IPS-NIHi7 (cell line): ENCODE measurements at regions not wholly inside any gene's neighbourhood (a gene's known extent, or its start where the extent isn't known, plus 50 kb on each side); places are given as distances from the start of the nearest gene placed in this dataset.

Experiments used
- DNase-seq: peaks from one replicate; pipeline ENCODE4 v3.0.0; 2012; ENCODE audit warnings: mixed read lengths; ENCODE audit errors: extremely low spot score

DNA sequence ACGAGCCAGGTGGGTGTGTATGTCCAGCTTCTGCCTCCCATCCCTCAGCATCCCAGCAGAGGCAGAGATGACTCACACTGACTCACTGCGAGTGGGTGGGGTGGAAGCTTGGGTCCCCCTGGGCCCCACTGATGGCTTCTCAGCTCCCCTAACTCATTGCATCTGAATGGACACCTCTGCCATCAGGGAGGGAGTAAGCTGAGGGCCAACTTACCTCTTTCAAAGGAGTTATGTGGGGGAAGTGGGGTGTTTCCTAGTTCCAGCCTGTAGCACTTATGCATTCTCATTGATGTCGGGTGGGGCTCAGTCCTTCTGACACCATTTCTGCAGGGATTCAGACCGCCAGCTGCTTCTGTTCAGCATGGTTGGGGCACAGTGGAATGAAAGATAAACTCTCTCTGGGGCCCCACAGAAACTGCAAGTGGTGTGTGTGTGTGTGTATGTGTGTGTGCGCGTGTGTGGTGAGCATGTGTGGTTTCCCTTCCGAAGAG is 1425.8 kb downstream of the TBC1D22A start:
- DNase-seq, result peak; percentile 43

DNA sequence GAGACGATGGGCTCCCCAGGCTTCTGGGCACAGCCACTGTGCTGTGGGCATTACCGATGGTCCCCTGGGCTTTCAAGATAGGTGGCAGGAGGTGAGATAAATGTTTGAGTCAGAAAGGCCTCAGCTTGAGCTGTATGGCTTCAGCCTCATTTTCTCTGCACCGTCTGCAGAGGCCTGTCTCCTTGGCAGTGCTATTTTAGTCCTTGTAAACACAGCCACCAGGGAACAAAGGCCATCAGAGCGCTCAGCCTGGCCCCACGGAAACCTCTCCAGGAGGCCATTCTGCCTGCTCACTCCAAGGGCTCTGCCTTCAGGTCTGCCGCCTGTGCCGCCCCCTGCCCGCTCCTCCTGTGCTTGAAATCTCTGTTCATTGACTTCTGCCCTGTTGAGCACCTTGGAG is 1424.9 kb downstream of the TBC1D22A start:
- DNase-seq, result peak; percentile 28

DNA sequence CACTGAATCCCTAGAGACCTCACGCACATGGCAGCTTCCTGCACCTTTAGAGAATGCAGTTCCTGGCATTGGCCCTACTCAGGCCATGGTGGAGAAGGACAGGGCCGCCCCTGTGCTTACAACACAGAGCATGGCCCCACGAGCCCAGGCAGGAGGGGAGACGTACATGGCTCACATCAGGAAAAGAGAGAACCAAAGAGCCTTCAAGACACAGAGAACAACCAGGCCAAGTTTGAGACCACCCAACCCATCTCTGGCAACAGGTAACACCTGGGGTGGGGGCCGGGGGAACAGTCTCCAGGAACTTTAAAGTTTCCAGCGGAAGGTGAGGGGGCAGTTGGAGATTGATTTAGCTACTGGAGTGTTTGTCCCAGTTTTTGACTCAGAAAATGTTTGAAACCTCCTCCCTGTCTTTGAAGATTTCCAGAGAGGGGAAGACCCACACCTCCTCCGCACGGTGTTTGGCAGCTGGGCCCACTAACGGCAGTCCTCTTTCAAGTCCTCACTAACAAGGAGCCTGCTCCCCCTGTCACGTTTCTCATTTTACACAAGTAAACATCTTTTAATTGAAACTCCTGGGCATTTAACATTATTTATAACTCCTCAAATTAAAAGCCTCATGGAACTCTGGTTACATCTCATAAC is 1423.8 kb downstream of the TBC1D22A start:
- no peak for DNase-seq

DNA sequence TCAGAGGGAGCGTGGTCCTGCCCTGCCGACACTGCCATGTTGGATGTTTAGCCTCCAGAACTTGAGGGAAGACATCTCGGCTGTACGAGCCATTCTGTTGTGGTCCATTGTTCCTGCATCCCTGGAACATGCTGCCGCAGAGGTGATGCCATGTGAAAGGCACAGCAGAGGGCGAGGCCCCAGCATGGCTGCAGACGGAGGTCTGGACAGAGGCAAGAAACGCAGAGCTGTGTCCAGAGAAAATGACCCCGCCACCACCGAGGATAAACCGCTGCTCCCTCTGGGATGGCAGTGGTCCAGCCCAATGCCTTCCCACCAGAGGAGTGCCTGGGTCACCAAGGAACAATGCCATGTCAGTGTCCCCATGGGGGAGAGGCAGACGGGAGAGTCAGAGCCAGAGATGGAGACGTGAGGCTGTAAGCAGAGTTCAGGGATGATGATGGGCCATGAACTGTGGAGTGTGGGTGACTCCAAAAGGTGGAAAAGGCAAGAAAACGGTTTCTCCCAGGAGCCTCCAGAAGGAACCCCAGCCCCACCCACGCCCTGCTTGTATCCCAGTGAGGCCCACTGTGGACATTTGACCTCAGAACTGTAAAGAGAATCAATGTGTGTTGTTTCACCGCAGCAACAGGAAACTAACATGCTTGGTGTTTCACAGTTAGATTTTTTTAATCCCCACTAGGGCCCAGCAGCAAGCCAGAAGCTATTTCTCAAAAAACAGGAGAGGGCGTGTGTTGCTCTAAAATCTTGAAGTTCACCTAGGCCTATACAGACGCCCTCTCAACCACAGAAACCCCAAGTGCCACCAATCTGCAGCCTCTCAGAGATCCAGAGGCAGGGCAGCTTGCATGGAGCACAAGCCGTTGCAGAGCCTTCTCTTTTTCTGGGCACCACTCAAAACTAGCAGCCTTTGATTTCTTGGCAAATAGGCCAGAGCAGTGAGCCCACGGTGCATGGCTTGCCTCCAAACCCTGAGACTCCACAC is 1422.9 kb downstream of the TBC1D22A start:
- DNase-seq, result no peak

DNA sequence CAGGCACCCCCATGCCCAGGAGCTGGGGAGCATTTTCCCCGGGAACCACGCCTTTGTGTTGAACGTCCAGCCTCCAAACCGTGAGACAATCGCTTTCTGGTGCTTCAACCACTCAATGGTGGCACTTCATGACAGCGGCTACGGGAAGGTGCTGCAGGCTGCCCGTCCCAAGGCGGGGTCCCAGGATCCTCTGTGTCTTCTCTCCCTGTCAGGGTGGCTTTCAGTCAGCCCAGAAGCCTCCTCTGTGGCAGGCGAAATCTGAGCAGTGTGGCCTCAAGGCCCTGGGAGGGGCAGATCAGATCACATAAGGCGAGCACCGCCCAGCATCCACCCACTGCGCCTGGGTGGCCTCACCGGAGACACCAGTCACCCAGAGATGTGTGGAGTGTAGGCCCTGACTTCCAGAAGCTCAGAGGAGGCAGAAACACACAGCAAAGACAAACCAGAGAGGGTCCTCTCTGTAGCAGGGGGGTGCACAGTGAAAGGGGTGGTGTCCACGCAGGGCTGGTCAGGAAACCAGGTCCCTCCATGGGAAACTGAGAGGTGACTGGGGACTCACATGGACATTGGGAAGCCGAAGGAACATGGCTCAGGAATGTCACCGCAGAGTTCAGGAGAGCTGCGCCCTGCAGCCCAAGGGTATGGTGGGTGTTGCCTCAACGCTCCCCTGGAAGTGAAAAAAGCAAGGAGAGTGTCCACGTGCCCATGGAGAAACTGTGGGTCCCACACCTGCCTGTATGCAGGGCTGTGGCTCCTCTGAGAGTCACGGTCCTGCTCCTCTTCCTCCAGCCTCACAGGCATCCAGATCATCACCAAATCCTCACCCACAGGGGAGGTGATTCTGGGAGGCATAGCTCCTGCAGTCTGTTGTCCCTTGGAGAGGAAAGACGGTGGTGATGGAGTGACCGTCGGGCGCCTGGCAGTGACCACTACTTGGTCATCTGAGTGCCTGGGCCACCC is 1420.7 kb downstream of the TBC1D22A start:
- DNase-seq, result no peak

DNA sequence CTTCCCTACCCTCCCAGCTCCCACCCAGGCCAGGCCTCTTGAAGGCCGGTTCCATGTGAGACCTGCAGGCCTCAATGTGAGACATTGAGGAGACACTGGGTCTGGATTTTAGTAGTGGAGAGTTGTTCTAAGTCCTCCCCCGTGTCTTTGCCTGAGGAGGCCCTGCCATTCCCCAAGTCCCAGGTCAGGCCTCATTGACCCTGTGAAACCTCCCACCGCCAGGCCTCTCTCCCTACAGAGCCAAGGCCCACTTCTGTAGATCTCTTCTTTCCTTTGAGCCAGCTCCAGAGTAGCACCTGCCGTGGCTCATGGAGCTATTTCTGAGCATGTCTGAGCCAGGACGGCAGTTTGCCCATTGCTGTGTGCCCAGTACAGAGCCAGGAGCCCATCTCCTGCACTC is 1419.6 kb downstream of the TBC1D22A start:
- no peak for DNase-seq

DNA sequence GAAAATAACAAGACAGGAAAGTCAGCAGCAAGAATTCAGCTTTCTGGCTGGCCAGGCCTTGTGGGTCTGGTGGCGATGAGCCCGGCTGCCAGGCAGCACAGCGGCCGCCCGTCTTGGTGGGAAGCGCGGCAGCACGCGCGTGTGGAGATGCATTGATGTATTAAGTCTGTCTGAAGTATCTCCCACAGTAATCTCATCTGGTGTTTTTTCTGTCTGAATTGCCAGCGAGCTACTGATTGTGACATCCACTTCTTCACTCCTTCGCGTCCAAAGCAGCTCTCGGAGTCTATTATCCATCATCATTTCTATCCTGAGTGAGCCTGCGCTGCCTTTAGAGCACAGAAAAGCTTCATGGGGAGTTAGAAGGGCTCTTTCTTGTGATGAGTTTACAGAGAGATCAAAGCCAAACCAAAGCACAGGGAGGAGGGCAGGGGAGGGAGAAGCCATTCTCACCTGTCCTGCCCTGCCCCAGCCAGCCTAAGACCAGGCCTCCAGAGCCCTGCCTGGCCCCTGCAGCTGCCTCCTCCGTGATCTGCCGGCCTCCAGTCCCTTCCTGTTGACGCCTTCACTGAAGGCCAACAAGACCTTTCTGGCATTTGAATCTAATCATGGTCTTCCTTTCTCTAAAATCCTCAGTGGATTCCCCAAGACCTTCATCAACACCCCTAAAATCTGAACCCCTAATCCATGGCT is 1419.0 kb downstream of the TBC1D22A start:
- DNase-seq, result no peak

DNA sequence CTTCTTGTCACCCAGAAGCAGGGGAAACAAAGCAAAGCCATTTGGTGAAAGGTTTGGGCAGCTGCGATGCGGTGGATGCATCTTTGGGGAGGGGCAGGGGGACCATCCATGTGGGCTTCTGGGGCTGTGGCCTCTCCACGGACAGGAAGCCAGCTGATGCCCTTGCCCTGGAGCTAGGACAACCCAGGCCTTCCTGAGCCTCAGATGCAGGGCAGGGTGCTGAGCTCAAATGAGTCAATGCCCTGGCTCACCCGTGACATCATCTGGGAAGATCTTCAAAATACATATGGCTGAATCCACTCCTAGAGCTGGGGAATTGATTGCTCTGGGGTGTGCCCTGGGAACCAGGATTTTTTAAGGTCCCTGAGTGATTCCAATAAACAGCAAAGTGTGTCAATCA is 1418.2 kb downstream of the TBC1D22A start:
- no peak for DNase-seq

DNA sequence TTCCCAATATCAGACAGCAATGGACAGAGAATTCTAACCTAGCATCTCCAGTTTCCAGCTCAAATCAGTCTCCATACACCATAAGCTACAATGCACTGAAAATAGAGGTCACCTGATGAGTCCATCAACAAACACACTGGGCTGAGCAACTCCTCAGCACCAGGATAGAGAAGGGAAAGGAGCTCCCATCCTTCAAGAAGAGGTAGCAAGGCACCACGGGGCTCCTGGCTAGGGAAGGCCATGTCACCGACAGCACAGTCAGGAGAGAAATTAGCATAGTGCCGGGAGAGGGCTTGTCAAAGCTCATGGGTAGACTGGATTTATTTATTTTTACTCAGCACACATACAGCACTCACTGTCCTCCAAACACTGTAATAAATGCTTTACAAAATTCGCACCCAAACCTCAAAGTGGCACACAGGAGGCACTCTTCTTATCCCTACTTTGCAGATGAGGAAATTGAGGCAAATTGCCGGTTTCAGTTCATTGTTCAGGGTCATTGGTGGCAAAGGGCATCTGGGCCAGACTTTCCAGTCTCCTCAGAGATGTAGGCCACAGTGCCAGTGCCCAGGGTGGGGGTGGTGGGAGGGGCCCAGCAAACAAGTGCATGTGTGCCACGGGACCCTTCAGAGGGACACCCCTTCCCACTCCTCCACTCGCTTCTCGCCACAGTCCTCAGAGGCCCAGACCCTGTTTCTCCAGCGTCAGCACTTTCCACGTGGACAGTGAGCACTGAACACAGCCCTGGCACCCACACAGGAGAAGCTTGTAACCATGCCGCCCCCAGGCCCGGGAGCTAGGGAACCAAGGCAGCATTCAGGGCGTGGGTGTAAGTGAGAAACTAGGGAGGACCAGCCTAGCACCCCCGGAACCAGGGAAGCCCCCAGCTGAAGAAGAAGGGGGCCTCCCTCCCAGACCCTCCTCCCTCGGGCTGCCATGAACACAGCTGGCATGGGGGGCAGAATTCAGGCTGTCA is 1417.4 kb downstream of the TBC1D22A start:
- DNase-seq, result no peak

DNA sequence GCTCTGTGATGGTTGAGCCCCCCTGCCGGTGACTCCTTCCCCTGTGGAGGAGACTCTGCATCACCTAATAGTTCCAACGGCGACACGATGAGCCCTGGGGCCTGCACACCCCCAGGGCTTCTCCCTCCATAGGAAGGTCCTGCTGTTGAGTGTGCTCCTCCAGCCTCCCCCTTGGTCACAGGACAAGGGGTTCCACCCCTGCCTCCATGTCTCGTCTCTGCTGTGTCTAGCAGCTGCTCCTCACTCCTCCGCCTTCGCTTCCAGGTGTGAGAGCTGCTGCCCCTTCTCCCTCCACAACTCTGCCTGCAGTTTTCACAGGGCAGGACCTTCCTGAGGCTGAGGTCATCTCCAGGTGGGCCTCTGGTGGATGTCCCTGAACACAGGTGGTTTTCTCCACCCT is 1416.1 kb downstream of the TBC1D22A start:
- no peak for DNase-seq

DNA sequence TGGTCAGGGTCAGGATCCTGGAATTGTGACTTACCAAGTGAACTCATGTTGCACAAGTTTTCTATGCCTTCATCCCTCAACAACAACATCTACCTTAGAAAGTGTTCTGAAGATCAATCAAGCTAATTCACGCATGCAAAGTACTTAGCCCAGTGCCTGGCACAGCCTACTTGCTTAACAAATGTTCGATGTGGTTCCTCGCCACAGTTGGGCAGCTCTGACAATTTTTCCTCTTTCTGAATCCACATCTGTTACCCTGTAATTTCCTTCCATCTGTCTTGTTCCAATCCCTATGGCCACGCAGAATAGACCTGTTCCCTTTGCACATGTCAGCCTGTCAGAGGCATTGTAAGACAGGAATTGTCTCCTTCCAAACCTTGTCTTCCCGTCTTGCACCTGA is 1415.2 kb downstream of the TBC1D22A start:
- DNase-seq, result no peak

DNA sequence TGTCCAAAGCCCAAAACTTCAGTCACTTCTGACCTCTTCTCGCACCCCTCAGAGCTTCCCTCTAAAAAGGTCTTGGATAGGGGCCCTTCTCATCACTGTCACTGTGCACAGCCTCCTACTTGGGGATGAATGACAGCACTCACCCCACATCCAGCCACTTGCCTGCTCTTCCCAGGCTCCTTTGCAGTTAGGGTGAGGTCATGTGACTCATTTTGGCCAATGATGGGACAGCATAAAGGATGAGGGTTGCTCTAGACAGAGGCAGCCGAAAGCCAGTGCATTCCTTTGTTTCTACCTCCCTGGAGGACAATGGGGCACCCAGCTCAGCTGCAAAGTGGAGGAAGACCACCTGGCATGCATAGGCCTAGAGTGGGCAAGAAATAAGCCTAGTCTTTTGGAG is 1413.3 kb downstream of the TBC1D22A start:
- DNase-seq, result no peak

DNA sequence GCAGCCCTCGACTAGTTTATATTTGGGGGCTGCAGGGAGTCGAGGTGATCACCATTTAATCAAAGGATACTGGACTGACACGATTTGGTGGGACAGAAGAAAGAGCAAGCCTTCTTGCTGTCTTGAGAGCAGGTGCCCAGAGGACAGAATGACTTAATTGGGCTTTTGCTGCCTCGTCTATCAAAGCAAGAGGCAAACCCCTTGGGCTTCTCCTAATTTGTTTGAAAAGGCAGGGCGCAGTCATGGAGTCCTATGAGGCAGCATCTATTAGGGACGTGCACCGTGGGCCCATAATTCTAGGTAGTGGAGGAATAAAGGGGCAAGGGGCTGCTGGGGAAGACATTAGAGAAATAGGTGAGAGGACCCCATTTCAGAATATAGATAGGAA is 1411.3 kb downstream of the TBC1D22A start:
- no peak for DNase-seq

DNA sequence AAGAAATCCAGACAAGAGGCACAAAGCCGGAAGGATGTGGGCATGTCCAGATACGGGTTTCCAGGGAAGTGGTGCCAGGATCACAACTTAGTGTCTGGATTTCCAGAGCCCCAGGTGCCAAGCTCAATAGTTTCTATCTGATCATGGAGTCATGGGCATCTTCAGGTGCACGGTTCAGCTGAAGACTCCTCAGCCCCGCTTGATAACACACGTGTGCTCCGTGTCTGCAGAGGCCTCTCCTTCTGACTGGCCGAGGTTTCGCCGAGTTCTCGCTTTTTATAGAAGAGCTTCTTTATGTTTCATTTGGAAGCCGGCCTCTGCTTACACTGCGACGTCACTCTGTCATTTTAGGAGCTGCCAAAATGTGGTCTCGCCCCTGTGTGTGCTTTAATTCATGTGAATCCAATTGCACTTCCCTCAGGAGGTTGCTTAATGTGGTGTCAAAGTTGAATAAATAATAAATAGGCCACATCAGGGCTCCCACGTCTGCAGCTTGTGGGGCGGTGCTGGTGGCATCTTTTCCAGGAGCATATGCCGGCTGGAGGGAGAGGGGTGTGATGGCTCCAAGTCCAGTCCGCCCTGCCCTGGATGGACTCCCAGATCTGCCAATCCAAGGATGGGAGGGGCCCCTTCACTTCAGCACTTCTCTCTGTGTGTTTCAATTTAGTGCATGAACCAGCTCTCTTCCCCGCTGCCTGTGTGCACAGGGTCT is 1410.8 kb downstream of the TBC1D22A start:
- DNase-seq, result no peak

DNA sequence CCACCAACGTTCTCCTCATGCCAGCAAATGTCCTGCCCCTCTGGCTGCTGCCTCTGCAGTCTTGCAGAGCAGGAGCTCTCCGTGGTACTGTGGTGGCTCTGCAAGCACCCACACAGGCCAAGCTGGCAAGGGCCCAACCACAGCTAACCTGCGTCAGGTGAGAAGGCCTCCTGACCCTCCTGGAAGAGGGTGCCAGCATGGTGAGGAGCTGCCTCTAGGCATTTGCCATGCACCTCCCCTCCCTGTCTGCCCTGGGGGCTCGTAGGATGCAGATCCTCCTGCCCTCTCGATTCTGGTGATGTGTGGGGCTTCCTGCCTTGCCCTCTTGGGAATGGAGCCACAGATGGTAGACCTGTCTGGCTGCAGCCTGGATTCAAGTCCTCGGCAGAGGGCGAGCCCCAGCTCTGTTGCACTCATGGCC is 1408.8 kb downstream of the TBC1D22A start:
- no peak for DNase-seq

DNA sequence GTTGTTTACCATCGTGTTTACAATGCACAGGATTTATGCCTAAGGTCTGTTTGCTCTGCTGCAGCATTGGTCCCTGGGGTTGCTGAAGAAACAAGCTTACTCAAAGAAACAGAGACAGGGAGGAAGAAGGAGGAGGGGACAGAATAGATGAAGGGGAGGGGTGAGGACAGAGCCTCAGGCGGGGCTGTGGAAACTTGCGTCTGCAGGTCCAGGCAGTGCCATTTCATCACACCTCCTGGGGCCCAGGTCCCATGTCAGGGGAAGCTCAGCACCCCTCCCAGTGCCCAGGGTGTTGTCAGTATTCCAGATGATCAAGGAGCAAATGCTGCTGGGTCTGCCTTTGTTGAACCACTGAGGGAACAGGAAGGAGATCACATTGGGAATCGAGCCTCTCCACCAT is 1406.8 kb downstream of the TBC1D22A start:
- no peak for DNase-seq

DNA sequence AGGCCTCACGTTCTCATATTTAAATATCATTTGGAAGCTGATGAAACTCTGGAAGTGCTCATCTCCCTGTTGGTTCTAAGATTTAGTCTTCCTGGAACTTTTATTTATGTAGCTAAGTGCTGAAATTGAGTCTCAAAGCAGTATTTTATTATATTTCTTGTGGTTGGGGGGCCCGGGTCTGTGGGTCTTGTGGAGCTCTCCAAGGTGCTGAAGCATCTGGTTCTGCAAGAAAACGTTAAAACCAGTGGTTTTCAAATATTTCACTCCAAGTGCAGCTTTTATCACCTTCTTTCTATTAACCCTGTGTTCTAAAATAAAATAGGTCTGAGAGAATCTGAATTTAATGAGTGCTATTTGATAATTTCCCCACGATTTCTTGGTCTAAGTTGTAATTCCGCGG is 1404.8 kb downstream of the TBC1D22A start:
- peak; percentile 50 for DNase-seq

DNA sequence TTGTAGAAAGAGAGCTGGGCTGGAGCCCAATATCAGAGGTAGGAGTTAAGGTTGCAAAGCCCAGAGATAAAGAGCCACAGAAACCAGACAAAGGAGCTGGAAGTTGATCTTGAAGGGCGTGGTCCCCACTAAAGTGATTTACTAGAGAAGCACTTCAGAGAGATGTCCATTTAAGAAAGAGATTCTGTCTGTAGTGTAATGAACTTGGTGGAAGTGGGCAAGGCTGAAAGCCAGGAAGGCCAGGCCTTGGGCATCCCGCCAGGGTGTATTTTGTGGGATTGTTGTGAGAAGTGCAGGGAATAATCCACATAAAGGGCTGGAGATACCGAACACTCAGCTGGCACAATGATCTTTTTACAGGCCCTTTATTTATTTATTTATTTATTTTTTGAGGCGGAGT is 1398.8 kb downstream of the TBC1D22A start:
- no peak for DNase-seq

DNA sequence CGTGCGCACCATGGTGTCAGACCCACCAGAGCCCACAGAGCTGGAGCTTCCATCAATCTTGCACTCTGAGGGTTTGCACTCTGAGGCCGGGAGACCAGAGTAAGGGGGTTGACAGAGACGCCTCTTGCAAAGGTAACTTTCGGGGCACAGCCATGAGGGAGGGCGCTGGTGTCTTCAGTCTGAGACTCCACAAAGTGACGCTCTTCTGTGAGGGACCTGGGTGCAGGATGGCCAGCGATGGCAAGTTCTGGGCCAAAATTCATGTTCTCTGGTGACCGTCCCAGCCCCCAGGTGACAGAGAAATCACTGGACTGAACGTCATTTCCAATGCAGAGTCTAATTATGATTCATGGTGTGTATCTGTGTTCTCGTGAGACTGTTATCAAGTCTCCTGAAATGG is 1395.2 kb downstream of the TBC1D22A start:
- no peak for DNase-seq
